ENCODE measurements at regions not wholly inside any gene's neighbourhood (a gene's known extent, or its start where the extent isn't known, plus 50 kb on each side); places are given as distances from the start of the nearest gene placed in this dataset.

- peaks cover 0 to 36% (median 6%) of the 10 kb centered on the region in 4 donors for H3K4me1 ChIP-seq
- H3K4me3 ChIP-seq = no peak overlapping the region
- H3K27ac ChIP-seq = no peak overlapping the region
- TF ChIP-seq EP300 (IDR thresholded peaks at IDR 0.05) (no peak), POLR2A (IDR thresholded peaks at IDR 0.05) (no peak)
- TF ChIP-seq, protein P1, sequence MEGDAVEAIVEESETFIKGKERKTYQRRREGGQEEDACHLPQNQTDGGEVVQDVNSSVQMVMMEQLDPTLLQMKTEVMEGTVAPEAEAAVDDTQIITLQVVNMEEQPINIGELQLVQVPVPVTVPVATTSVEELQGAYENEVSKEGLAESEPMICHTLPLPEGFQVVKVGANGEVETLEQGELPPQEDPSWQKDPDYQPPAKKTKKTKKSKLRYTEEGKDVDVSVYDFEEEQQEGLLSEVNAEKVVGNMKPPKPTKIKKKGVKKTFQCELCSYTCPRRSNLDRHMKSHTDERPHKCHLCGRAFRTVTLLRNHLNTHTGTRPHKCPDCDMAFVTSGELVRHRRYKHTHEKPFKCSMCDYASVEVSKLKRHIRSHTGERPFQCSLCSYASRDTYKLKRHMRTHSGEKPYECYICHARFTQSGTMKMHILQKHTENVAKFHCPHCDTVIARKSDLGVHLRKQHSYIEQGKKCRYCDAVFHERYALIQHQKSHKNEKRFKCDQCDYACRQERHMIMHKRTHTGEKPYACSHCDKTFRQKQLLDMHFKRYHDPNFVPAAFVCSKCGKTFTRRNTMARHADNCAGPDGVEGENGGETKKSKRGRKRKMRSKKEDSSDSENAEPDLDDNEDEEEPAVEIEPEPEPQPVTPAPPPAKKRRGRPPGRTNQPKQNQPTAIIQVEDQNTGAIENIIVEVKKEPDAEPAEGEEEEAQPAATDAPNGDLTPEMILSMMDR (IDR thresholded peaks at IDR 0.05) = no peak
- H3K36me3 ChIP-seq = no peaks in the 10 kb centered on the region
- WGBS, 2 donors = 51 to 59% methylated on average over 3 of the region's 3 CpGs
- no peak for DNase-seq (ENCODE audit: low spot score in 2 of 2)
- no peaks in the 10 kb centered on the region for H3K27me3 ChIP-seq
- no peaks in the 10 kb centered on the region for H3K9me3 ChIP-seq
These were observed 82.2 kb downstream of the EPDR1 start for GRCh38 chr7:38002689-38003088.

GRCh38 chr7:38006559-38006958 lies 86.1 kb downstream of the EPDR1 start:
- no peak overlapping the region for H3K4me3 ChIP-seq
- H3K27me3 ChIP-seq = no peaks in the 10 kb centered on the region
- H3K9me3 ChIP-seq = peaks cover 0 to 7% (median 2%) of the 10 kb centered on the region in 4 donors
- DNase-seq (ENCODE audit: low spot score in 2 of 2) = no peak
- 90 to 94% methylated on average over 2 of the region's 2 CpGs for WGBS, 2 donors
- H3K27ac ChIP-seq = no peak overlapping the region
- no peaks in the 10 kb centered on the region for H3K36me3 ChIP-seq
- TF ChIP-seq, protein P1 (IDR thresholded peaks at IDR 0.05) = no peak
- no peak for TF ChIP-seq EP300 (IDR thresholded peaks at IDR 0.05)
- TF ChIP-seq POLR2A (IDR thresholded peaks at IDR 0.05) = no peak
- H3K4me1 ChIP-seq = peaks cover 0 to 11% (median 0%) of the 10 kb centered on the region in 4 donors

- Histone ChIP-seq H3K36me3 (no peaks in the 10 kb centered on the region), H3K9me3 (peaks cover 0 to 7% (median 2%) of the 10 kb centered on the region in 4 donors), H3K4me1 (peaks cover 0 to 11% (median 0%) of the 10 kb centered on the region in 4 donors), H3K4me3 (no peak overlapping the region), H3K27ac (no peak overlapping the region), H3K27me3 (no peaks in the 10 kb centered on the region)
- no peak for TF ChIP-seq EP300 (IDR thresholded peaks at IDR 0.05)
- TF ChIP-seq, protein P1 (IDR thresholded peaks at IDR 0.05) = no peak
- TF ChIP-seq POLR2A (IDR thresholded peaks at IDR 0.05) = no peak
- DNase-seq (ENCODE audit: low spot score in 2 of 2) = no peak
These were observed 86.7 kb downstream of the EPDR1 start for GRCh38 chr7:38007096-38007495.

GRCh38 chr7:38013246-38013645 lies 92.8 kb downstream of the EPDR1 start:
- Histone ChIP-seq H3K4me3 (no peak overlapping the region), H3K27ac (no peak overlapping the region), H3K36me3 (no peaks in the 10 kb centered on the region), H3K9me3 (peaks cover 0 to 11% (median 4%) of the 10 kb centered on the region in 4 donors), H3K4me1 (no peaks in the 10 kb centered on the region), H3K27me3 (no peaks in the 10 kb centered on the region)
- DNase-seq (ENCODE audit: low spot score in 2 of 2) = no peak
- WGBS, 2 donors = 83 to 92% methylated on average over 3 of the region's 3 CpGs
- TF ChIP-seq POLR2A (IDR thresholded peaks at IDR 0.05) (no peak), EP300 (IDR thresholded peaks at IDR 0.05) (no peak)
- TF ChIP-seq, protein P1 (IDR thresholded peaks at IDR 0.05) = no peak

- DNase-seq (ENCODE audit: low spot score in 2 of 2) = no peak
- 90 to 94% methylated on average over 3 of the region's 3 CpGs for WGBS, 2 donors
These were observed 96.1 kb downstream of the EPDR1 start for GRCh38 chr7:38016567-38016966.

More at GRCh38 chr7:38016567-38016966, 96.1 kb downstream of the EPDR1 start:
- TF ChIP-seq, protein P1 (IDR thresholded peaks at IDR 0.05) = no peak
- TF ChIP-seq POLR2A (IDR thresholded peaks at IDR 0.05) (no peak), EP300 (IDR thresholded peaks at IDR 0.05) (no peak)
- Histone ChIP-seq H3K9me3 (peaks cover 0 to 5% (median 2%) of the 10 kb centered on the region in 4 donors), H3K4me3 (no peak overlapping the region), H3K27me3 (no peaks in the 10 kb centered on the region), H3K27ac (no peak overlapping the region), H3K36me3 (no peaks in the 10 kb centered on the region), H3K4me1 (peaks cover 0 to 3% (median 0%) of the 10 kb centered on the region in 4 donors)

All from tibial nerve (tissue), 4 donors.